H1 (cell line): ENCODE measurements at regions not wholly inside any gene's neighbourhood (a gene's known extent, or its start where the extent isn't known, plus 50 kb on each side); places are given as distances from the start of the nearest gene placed in this dataset.

ENCODE experiments used
- CTCF ChIA-PET: fragments of 300-600 bp; sonication (Branson Sonifier 250); formaldehyde crosslinking; loops from one replicate; lab custom pipeline; 2021; ENCODE audit not compliant: partially characterized antibody; lab: Charles Lee
- POLR2A ChIA-PET: fragments of 300-600 bp; sonication (Branson Sonifier 250); formaldehyde crosslinking; loops from one replicate; lab custom pipeline; 2021; ENCODE audit warnings: inconsistent platforms; ENCODE audit not compliant: partially characterized antibody; lab: Charles Lee
- DNase-seq, 2 experiments: peaks; one replicate each; pipeline versions ENCODE4 v3.0.0 to v3.0.0-alpha.2; 2010 to 2022; ENCODE audit warnings: low spot score in 2 of 2, low read depth in 1 of 2, mixed read lengths in 1 of 2
- FAIRE-seq: peaks from 2 replicates; lab custom pipeline; 2011; peaks lifted over from hg19 to GRCh38; lab: Jason Lieb, UNC
- H2AFZ ChIP-seq: 2 replicates; pipeline ENCODE4 v1.8.1; 2012; ENCODE audit warnings: low read length, inconsistent platforms
- H2AK5ac ChIP-seq: 2 replicates; pipeline ENCODE4 v1.6.1; 2013; ENCODE audit warnings: low read depth, low read length
- H2BK120ac ChIP-seq: replicated peaks from 2 replicates; pipeline ENCODE3; 2013; ENCODE audit warnings: low read depth, low read length, inconsistent platforms
- H2BK12ac ChIP-seq: 2 replicates; pipeline ENCODE4 v1.6.1; 2013; ENCODE audit warnings: low read depth, low read length
- H2BK15ac ChIP-seq: 2 replicates; pipeline ENCODE4 v1.6.1; 2013; ENCODE audit warnings: low read length
- H2BK20ac ChIP-seq: 2 replicates; pipeline ENCODE4 v1.6.1; 2013; ENCODE audit warnings: low read length
- H2BK5ac ChIP-seq: 2 replicates; pipeline ENCODE4 v1.6.1; 2013; ENCODE audit warnings: low read depth, low read length
- H3K14ac ChIP-seq: 2 replicates; pipeline ENCODE4 v1.6.1; 2013; ENCODE audit warnings: inconsistent platforms; ENCODE audit not compliant: insufficient read length
- H3K18ac ChIP-seq: 2 replicates; pipeline ENCODE4 v1.6.1; 2013; ENCODE audit warnings: low read length; ENCODE audit errors: extremely low read depth
- H3K23ac ChIP-seq: 2 replicates; pipeline ENCODE4 v1.6.1; 2013; ENCODE audit warnings: inconsistent platforms; ENCODE audit not compliant: insufficient read length
- H3K23me2 ChIP-seq: 2 replicates; pipeline ENCODE4 v1.6.1; 2013; ENCODE audit warnings: low read depth, low read length
- H3K27ac ChIP-seq: 2 replicates; pipeline ENCODE4 v1.6.1; 2011; ENCODE audit warnings: low read depth, low read length, inconsistent platforms
- H3K27me3 ChIP-seq, 4 experiments: replicated peaks in 1 of 4; 1 replicate in 1 of 4; 2 replicates in 3 of 4; pipeline versions ENCODE4 v1.6.1 to v1.8.1; 2011 to 2013; ENCODE audit warnings: low read length in 3 of 4, mild to moderate bottlenecking in 3 of 4, inconsistent platforms in 2 of 4, mixed read lengths in 2 of 4, moderate library complexity in 1 of 4; ENCODE audit not compliant: control insufficient read depth in 3 of 4, insufficient read depth in 3 of 4; ENCODE audit errors: extremely low read depth in 1 of 4
- H3K36me3 ChIP-seq, 4 experiments: 2 replicates each; pipeline versions ENCODE4 v1.6.1 to v1.8.1; 2011 to 2013; ENCODE audit warnings: mild to moderate bottlenecking in 4 of 4, low read length in 3 of 4, moderate library complexity in 2 of 4, control low read depth in 1 of 4, inconsistent platforms in 1 of 4; ENCODE audit not compliant: insufficient read depth in 4 of 4, control insufficient read depth in 2 of 4
- H3K4ac ChIP-seq: replicated peaks from 2 replicates; pipeline ENCODE3; 2013; ENCODE audit warnings: low read length, low read depth, mixed read lengths, inconsistent platforms; ENCODE audit not compliant: insufficient read length
- H3K4me1 ChIP-seq, 4 experiments: replicated peaks in 1 of 4; 1 replicate in 1 of 4; 2 replicates in 3 of 4; pipeline versions ENCODE4 v1.6.1 to v1.8.1; 2011 to 2013; ENCODE audit warnings: low read length in 3 of 4, inconsistent platforms in 2 of 4, mixed read lengths in 1 of 4; ENCODE audit not compliant: insufficient read depth in 4 of 4, control insufficient read depth in 3 of 4
- H3K4me2 ChIP-seq, 2 experiments: 2 replicates each; pipeline versions ENCODE4 v1.6.1 to v1.8.1; 2011 to 2013; ENCODE audit warnings: low read depth in 2 of 2, low read length in 2 of 2, control low read depth in 1 of 2, inconsistent platforms in 1 of 2, mild to moderate bottlenecking in 1 of 2; ENCODE audit not compliant: insufficient read depth in 1 of 2
- H3K4me3 ChIP-seq, 4 experiments: fragments of 200-600, 300-600 bp in 1 of 4; sonication (generic), shearing (Covaris generic), sonication (Bioruptor Twin) in 1 of 4; 2 replicates each; pipeline versions ENCODE4 v1.5.1 to v1.8.1; 2011 to 2016; ENCODE audit warnings: low read length in 4 of 4, low read depth in 3 of 4, control low read depth in 2 of 4, inconsistent platforms in 2 of 4, mild to moderate bottlenecking in 2 of 4, mixed read lengths in 1 of 4, moderate library complexity in 1 of 4; ENCODE audit not compliant: insufficient read depth in 2 of 4; ENCODE audit errors: extremely low read depth in 1 of 4
- H3K56ac ChIP-seq: replicated peaks from 2 replicates; pipeline ENCODE3; 2013; ENCODE audit warnings: low read depth, mild to moderate bottlenecking, mixed read lengths, low read length, inconsistent platforms; ENCODE audit not compliant: insufficient read length
- H3K79me1 ChIP-seq: 2 replicates; pipeline ENCODE4 v1.6.1; 2013; ENCODE audit warnings: low read depth, low read length, control low read depth
- H3K79me2 ChIP-seq, 2 experiments: 2 replicates each; pipeline versions ENCODE4 v1.6.1 to v1.8.1; 2012 to 2013; ENCODE audit warnings: low read length in 2 of 2, mild to moderate bottlenecking in 2 of 2, inconsistent platforms in 1 of 2; ENCODE audit not compliant: insufficient read depth in 2 of 2, control insufficient read depth in 1 of 2
- H3K9ac ChIP-seq, 4 experiments: replicated peaks in 1 of 4; 1 replicate in 1 of 4; 2 replicates in 3 of 4; pipeline versions ENCODE4 v1.6.1 to v1.8.1; 2011 to 2013; ENCODE audit warnings: low read depth in 3 of 4, low read length in 3 of 4, control low read depth in 2 of 4, mild to moderate bottlenecking in 2 of 4, moderate library complexity in 2 of 4, inconsistent platforms in 1 of 4; ENCODE audit errors: extremely low read depth in 1 of 4
- H3K9me3 ChIP-seq, 2 experiments: 2 replicates each; pipeline versions ENCODE4 v1.6.1 to v1.8.1; 2012 to 2013; ENCODE audit warnings: mild to moderate bottlenecking in 2 of 2, moderate library complexity in 2 of 2, control low read depth in 1 of 2, inconsistent platforms in 1 of 2, low read depth in 1 of 2, low read length in 1 of 2, mixed read lengths in 1 of 2; ENCODE audit not compliant: insufficient read depth in 2 of 2
- H4K20me1 ChIP-seq, 2 experiments: replicated peaks in 1 of 2; 2 replicates each; pipeline versions ENCODE3 to v1.8.1; 2011 to 2013; ENCODE audit warnings: inconsistent platforms in 2 of 2, low read length in 2 of 2, mild to moderate bottlenecking in 1 of 2; ENCODE audit not compliant: insufficient read depth in 2 of 2, control insufficient read depth in 1 of 2
- H4K5ac ChIP-seq: 2 replicates; pipeline ENCODE4 v1.6.1; 2013; ENCODE audit warnings: low read length, low read depth, mixed read lengths, inconsistent platforms; ENCODE audit not compliant: insufficient read length
- H4K8ac ChIP-seq: 2 replicates; pipeline ENCODE4 v1.8.0; 2013; ENCODE audit warnings: mild to moderate bottlenecking, moderate library complexity, low read length, inconsistent platforms; ENCODE audit not compliant: insufficient read depth; ENCODE audit errors: extremely low read depth
- H4K91ac ChIP-seq: replicated peaks from 2 replicates; pipeline ENCODE3; 2013; ENCODE audit warnings: low read length, mixed read lengths, inconsistent platforms; ENCODE audit not compliant: insufficient read length
- BCL11A ChIP-seq, 2 experiments: IDR thresholded peaks; one replicate each; pipeline ENCODE4 v1.6.1; 2011; ENCODE audit warnings: low read depth in 2 of 2, low read length in 2 of 2, mild to moderate bottlenecking in 2 of 2
- CHD2 ChIP-seq: IDR thresholded peaks from 2 replicates; pipeline ENCODE4 v1.6.1; 2012; ENCODE audit warnings: low read length, improper control_type of control experiment
- GTF2F1 ChIP-seq: IDR thresholded peaks from 2 replicates; pipeline ENCODE4 v1.6.1; 2012; ENCODE audit warnings: low read depth, low read length, improper control_type of control experiment, borderline replicate concordance
- HDAC6 ChIP-seq: IDR thresholded peaks from one replicate; pipeline ENCODE4 v1.7.1; 2012; ENCODE audit warnings: low read depth, mild to moderate bottlenecking, inconsistent platforms, low read length, moderate library complexity
- POU5F1 ChIP-seq: IDR thresholded peaks from 2 replicates; pipeline ENCODE4 v1.6.1; 2011; ENCODE audit warnings: low read depth, mild to moderate bottlenecking, low read length, moderate library complexity
- RNF2 ChIP-seq: fragments of 200-900, 300-1000 bp; sonication (generic); IDR thresholded peaks from 2 replicates; pipeline ENCODE4 v1.7.1; 2016; ENCODE audit warnings: borderline replicate concordance, low read depth, mild to moderate bottlenecking, antibody characterized with exemption, low read length; ENCODE audit not compliant: poor library complexity, severe bottlenecking; ENCODE audit errors: missing control alignments
- TBP ChIP-seq: IDR thresholded peaks from 2 replicates; pipeline ENCODE4 v1.6.1; 2011; ENCODE audit warnings: low read depth, low read length, improper control_type of control experiment
- TCF12 ChIP-seq: IDR thresholded peaks from 2 replicates; pipeline ENCODE4 v1.6.1; 2011; ENCODE audit warnings: low read depth, mild to moderate bottlenecking, low read length
- WGBS, 2 experiments: shearing (Covaris generic) in 1 of 2; methylation state at CpG; one replicate each; pipeline versions ENCODE4 v1.1.6 to v1.1.7; 2013 to 2015; ENCODE audit warnings: low lambda C conversion rate in 2 of 2, mixed read lengths in 2 of 2, inconsistent platforms in 1 of 2, low coverage in 1 of 2, missing lambda C conversion rate in 1 of 2; ENCODE audit not compliant: insufficient replicate concordance in 2 of 2, insufficient coverage in 1 of 2, insufficient read length in 1 of 2; ENCODE audit errors: extremely low coverage in 1 of 2, missing lambda C conversion rate in 1 of 2; 5-methylcytosine and 5-hydroxymethylcytosine counted together
- TF ChIP-seq, protein P1 (sequence below): IDR thresholded peaks from 2 replicates; pipeline ENCODE4 v1.6.1; 2012; ENCODE audit warnings: low read length, inconsistent platforms

DNA sequence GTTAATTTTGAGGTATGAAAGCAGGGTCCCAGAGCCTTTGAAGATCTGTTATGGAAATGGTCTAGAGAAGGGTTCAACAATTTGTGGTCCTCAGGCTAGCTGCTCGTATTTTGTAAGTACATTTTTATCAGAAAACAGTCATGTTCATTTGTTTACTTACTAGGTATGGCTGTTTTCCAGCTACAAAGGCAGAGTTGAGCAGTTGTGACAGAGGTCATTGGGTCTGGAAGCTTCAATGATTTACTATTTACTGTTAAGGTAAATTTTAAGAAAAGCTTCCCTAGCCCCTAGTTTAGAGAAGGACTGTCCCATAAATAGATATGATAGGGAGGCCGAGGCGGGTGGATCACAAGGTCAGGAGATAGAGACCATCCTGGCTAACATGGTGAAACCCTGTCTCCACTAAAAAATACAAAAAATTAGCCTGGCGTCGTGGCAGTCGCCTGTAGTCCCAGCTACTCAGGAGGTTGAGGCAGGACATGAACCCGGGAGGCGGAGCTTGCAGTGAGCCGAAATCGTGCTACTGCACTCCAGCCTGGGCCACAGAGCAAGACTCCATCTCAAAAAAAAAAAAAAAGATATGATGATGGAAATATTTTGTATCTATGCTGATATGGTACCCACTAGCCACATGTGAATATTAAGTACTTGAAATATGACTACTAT lies 538.4 kb upstream of the CITED2 start:
- H2BK20ac ChIP-seq = no peak overlapping the region
- no peak overlapping the region for H4K91ac ChIP-seq
- no peak for DNase-seq
- no peaks in the 10 kb centered on the region for H3K36me3 ChIP-seq
- no peak overlapping the region for H4K8ac ChIP-seq
- H3K27ac ChIP-seq = no peak overlapping the region
- H3K79me1 ChIP-seq = no peaks in the 10 kb centered on the region
- no peak overlapping the region for H2BK15ac ChIP-seq
- H4K5ac ChIP-seq = no peak overlapping the region
- no peak overlapping the region; the same call in 1 of the 2 replicates for H3K18ac ChIP-seq
- FAIRE-seq = no peak
- no peak overlapping the region for H3K4me2 ChIP-seq
- no peak overlapping the region for H3K9ac ChIP-seq
- no peak overlapping the region for H2BK5ac ChIP-seq
- no peak overlapping the region for H2AK5ac ChIP-seq
- CTCF ChIA-PET = interaction anchor here (1.7 kb wide), 1 partner anchor 17 kb away, joined by 4 read pairs; no protein-coding TSS in a partner anchor
- no peaks in the 10 kb centered on the region; a peak in 1 of 7 replicates for H3K4me1 ChIP-seq
- no peak overlapping the region for H2BK12ac ChIP-seq
- H3K23ac ChIP-seq = no peak overlapping the region
- H3K56ac ChIP-seq = no peak overlapping the region
- no peaks in the 10 kb centered on the region for H3K23me2 ChIP-seq
- H3K4me3 ChIP-seq = no peak overlapping the region
- H3K4ac ChIP-seq = no peak overlapping the region
- H3K27me3 ChIP-seq = peaks cover 0 to 1% (median 0%) of the 10 kb centered on the region in 4 experiments; a peak in 1 of 7 replicates
- no peak overlapping the region for H2AFZ ChIP-seq
- H2BK120ac ChIP-seq = no peak overlapping the region
- H3K14ac ChIP-seq = no peak overlapping the region
- H3K79me2 ChIP-seq = no peaks in the 10 kb centered on the region
- POLR2A ChIA-PET = no interaction called here
- H4K20me1 ChIP-seq = no peaks in the 10 kb centered on the region
- WGBS, 2 experiments = 92% methylated on average over 10 of the region's 10 CpGs; no CpG with 5 or more reads in 1 of the 2 experiments
- peaks cover 0 to 5% of the 10 kb centered on the region in 2 experiments; a peak in 1 of 4 replicates for H3K9me3 ChIP-seq
- TF ChIP-seq CHD2 (no peak), TCF12 (no peak), BCL11A (IDR thresholded peaks at IDR 0.05; ENCODE audit: low read depth in 2 of 2, low read length in 2 of 2) (no peak), POU5F1 (no peak), RNF2 (no peak), HDAC6 (no peak), GTF2F1 (no peak), TBP (no peak)
- TF ChIP-seq, protein P1, sequence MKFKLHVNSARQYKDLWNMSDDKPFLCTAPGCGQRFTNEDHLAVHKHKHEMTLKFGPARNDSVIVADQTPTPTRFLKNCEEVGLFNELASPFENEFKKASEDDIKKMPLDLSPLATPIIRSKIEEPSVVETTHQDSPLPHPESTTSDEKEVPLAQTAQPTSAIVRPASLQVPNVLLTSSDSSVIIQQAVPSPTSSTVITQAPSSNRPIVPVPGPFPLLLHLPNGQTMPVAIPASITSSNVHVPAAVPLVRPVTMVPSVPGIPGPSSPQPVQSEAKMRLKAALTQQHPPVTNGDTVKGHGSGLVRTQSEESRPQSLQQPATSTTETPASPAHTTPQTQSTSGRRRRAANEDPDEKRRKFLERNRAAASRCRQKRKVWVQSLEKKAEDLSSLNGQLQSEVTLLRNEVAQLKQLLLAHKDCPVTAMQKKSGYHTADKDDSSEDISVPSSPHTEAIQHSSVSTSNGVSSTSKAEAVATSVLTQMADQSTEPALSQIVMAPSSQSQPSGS = no peak
